ENCODE measurements at regions not wholly inside any gene's neighbourhood (a gene's known extent, or its start where the extent isn't known, plus 50 kb on each side); places are given as distances from the start of the nearest gene placed in this dataset.

DNA sequence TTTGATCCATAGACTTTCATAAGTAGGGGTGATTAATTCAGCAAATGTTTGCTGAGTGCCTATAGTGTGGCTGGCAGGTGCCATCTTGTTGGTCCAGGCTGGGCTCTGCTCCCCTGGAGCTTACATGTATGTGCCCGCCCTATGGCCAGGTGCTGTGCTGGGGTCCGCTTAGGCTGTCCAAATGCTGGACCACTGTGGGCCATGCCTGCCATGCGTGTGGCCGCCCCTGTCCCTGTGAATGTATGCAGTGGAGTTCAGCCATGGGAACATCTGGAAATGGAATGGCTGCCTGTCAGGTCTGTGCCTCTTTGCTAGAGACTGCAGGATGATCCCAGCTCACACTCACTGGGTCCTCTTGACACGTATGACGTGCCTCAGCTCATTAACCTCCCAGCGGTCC is 594.6 kb downstream of the TBC1D22A start:
- TF ChIP-seq POLR2A (IDR thresholded peaks at IDR 0.05): no peak
- TF ChIP-seq, protein P1, sequence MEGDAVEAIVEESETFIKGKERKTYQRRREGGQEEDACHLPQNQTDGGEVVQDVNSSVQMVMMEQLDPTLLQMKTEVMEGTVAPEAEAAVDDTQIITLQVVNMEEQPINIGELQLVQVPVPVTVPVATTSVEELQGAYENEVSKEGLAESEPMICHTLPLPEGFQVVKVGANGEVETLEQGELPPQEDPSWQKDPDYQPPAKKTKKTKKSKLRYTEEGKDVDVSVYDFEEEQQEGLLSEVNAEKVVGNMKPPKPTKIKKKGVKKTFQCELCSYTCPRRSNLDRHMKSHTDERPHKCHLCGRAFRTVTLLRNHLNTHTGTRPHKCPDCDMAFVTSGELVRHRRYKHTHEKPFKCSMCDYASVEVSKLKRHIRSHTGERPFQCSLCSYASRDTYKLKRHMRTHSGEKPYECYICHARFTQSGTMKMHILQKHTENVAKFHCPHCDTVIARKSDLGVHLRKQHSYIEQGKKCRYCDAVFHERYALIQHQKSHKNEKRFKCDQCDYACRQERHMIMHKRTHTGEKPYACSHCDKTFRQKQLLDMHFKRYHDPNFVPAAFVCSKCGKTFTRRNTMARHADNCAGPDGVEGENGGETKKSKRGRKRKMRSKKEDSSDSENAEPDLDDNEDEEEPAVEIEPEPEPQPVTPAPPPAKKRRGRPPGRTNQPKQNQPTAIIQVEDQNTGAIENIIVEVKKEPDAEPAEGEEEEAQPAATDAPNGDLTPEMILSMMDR (IDR thresholded peaks at IDR 0.05): no peak

Measured in tibial nerve (tissue), 3 donors.